ENCODE measurements at regions not wholly inside any gene's neighbourhood (a gene's known extent, or its start where the extent isn't known, plus 50 kb on each side); places are given as distances from the start of the nearest gene placed in this dataset.

- no peaks in the 10 kb centered on the region for H4K20me1 ChIP-seq (replicated peaks; ENCODE audit: insufficient read depth)
- Mint-ChIP-seq H3K9me3 (peaks cover 8% of the 10 kb centered on the region; the same call in 2 of the 3 replicates), H3K4me3 (no peak overlapping the region), H3K27me3 (ENCODE audit: insufficient read depth, low read depth, poor library complexity) (no peaks in the 10 kb centered on the region), H3K27ac (no peak overlapping the region), H3K36me3 (ENCODE audit: low read depth) (peaks cover 3% of the 10 kb centered on the region; the same call in 1 of the 3 replicates), H3K4me1 (peaks cover 2% of the 10 kb centered on the region; the same call in 2 of the 3 replicates)
- H3K27me3 ChIP-seq (ENCODE audit: insufficient read depth) = no peaks in the 10 kb centered on the region
- no peaks in the 10 kb centered on the region for H3K9me2 ChIP-seq (ENCODE audit: insufficient read depth)
- DNase-seq (ENCODE audit: low spot score) (no peak), ATAC-seq (no peak)
- H3K4me2 ChIP-seq = no peak overlapping the region
- TF ChIP-seq ZNF331 (CRISPR knock-in tag; IDR thresholded peaks at IDR 0.05; ENCODE audit: low read depth) (no peak), EZH2phosphoT487 (IDR thresholded peaks at IDR 0.05; ENCODE audit: unreplicated experiment) (no peak), CREB1 (CRISPR knock-in tag; IDR thresholded peaks at IDR 0.05; ENCODE audit: low read depth) (no peak), POLR2AphosphoS5 (IDR thresholded peaks at IDR 0.05; ENCODE audit: low read depth) (no peak), EZH2 (IDR thresholded peaks at IDR 0.05; ENCODE audit: low read depth, unreplicated experiment) (no peak), NANOG (IDR thresholded peaks at IDR 0.05; ENCODE audit: borderline replicate concordance) (no peak), JUNB (IDR thresholded peaks at IDR 0.05; ENCODE audit: unreplicated experiment) (no peak), STAT1 (IDR thresholded peaks at IDR 0.05; ENCODE audit: unreplicated experiment) (no peak), ZNF114 (CRISPR knock-in tag; IDR thresholded peaks at IDR 0.05) (no peak), ETS1 (IDR thresholded peaks at IDR 0.05) (no peak), CTCF (conservative IDR thresholded peaks at IDR 0.05; ENCODE audit: low read depth in 2 of 2) (no peak)
- TF ChIP-seq, protein P1, sequence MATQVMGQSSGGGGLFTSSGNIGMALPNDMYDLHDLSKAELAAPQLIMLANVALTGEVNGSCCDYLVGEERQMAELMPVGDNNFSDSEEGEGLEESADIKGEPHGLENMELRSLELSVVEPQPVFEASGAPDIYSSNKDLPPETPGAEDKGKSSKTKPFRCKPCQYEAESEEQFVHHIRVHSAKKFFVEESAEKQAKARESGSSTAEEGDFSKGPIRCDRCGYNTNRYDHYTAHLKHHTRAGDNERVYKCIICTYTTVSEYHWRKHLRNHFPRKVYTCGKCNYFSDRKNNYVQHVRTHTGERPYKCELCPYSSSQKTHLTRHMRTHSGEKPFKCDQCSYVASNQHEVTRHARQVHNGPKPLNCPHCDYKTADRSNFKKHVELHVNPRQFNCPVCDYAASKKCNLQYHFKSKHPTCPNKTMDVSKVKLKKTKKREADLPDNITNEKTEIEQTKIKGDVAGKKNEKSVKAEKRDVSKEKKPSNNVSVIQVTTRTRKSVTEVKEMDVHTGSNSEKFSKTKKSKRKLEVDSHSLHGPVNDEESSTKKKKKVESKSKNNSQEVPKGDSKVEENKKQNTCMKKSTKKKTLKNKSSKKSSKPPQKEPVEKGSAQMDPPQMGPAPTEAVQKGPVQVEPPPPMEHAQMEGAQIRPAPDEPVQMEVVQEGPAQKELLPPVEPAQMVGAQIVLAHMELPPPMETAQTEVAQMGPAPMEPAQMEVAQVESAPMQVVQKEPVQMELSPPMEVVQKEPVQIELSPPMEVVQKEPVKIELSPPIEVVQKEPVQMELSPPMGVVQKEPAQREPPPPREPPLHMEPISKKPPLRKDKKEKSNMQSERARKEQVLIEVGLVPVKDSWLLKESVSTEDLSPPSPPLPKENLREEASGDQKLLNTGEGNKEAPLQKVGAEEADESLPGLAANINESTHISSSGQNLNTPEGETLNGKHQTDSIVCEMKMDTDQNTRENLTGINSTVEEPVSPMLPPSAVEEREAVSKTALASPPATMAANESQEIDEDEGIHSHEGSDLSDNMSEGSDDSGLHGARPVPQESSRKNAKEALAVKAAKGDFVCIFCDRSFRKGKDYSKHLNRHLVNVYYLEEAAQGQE (IDR thresholded peaks at IDR 0.05; ENCODE audit: unreplicated experiment) = no peak
- TF ChIP-seq, protein P2, sequence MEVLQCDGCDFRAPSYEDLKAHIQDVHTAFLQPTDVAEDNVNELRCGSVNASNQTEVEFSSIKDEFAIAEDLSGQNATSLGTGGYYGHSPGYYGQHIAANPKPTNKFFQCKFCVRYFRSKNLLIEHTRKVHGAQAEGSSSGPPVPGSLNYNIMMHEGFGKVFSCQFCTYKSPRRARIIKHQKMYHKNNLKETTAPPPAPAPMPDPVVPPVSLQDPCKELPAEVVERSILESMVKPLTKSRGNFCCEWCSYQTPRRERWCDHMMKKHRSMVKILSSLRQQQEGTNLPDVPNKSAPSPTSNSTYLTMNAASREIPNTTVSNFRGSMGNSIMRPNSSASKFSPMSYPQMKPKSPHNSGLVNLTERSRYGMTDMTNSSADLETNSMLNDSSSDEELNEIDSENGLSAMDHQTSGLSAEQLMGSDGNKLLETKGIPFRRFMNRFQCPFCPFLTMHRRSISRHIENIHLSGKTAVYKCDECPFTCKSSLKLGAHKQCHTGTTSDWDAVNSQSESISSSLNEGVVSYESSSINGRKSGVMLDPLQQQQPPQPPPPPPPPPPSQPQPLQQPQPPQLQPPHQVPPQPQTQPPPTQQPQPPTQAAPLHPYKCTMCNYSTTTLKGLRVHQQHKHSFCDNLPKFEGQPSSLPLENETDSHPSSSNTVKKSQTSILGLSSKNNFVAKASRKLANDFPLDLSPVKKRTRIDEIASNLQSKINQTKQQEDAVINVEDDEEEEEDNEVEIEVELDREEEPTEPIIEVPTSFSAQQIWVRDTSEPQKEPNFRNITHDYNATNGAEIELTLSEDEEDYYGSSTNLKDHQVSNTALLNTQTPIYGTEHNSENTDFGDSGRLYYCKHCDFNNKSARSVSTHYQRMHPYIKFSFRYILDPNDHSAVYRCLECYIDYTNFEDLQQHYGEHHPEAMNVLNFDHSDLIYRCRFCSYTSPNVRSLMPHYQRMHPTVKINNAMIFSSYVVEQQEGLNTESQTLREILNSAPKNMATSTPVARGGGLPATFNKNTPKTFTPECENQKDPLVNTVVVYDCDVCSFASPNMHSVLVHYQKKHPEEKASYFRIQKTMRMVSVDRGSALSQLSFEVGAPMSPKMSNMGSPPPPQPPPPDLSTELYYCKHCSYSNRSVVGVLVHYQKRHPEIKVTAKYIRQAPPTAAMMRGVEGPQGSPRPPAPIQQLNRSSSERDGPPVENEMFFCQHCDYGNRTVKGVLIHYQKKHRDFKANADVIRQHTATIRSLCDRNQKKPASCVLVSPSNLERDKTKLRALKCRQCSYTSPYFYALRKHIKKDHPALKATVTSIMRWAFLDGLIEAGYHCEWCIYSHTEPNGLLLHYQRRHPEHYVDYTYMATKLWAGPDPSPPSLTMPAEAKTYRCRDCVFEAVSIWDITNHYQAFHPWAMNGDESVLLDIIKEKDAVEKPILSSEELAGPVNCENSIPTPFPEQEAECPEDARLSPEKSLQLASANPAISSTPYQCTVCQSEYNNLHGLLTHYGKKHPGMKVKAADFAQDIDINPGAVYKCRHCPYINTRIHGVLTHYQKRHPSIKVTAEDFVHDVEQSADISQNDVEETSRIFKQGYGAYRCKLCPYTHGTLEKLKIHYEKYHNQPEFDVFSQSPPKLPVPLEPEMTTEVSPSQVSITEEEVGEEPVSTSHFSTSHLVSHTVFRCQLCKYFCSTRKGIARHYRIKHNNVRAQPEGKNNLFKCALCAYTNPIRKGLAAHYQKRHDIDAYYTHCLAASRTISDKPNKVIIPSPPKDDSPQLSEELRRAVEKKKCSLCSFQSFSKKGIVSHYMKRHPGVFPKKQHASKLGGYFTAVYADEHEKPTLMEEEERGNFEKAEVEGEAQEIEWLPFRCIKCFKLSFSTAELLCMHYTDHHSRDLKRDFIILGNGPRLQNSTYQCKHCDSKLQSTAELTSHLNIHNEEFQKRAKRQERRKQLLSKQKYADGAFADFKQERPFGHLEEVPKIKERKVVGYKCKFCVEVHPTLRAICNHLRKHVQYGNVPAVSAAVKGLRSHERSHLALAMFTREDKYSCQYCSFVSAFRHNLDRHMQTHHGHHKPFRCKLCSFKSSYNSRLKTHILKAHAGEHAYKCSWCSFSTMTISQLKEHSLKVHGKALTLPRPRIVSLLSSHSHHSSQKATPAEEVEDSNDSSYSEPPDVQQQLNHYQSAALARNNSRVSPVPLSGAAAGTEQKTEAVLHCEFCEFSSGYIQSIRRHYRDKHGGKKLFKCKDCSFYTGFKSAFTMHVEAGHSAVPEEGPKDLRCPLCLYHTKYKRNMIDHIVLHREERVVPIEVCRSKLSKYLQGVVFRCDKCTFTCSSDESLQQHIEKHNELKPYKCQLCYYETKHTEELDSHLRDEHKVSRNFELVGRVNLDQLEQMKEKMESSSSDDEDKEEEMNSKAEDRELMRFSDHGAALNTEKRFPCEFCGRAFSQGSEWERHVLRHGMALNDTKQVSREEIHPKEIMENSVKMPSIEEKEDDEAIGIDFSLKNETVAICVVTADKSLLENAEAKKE (CRISPR knock-in tag; IDR thresholded peaks at IDR 0.05) = no peak
- H3K4me3 ChIP-seq = no peak overlapping the region
- no peaks in the 10 kb centered on the region for H3K4me1 ChIP-seq (ENCODE audit: insufficient read depth)
- H3F3A ChIP-seq (replicated peaks; ENCODE audit: low read depth) = no peaks in the 10 kb centered on the region
- H3K79me2 ChIP-seq (replicated peaks; ENCODE audit: insufficient read depth) = no peaks in the 10 kb centered on the region
- peaks cover 5% of the 10 kb centered on the region; the same call in 1 of the 2 replicates for H3K36me3 ChIP-seq (ENCODE audit: insufficient read depth)
- no peak overlapping the region for H3K27ac ChIP-seq (ENCODE audit: low read depth)
- H2AFZ ChIP-seq = no peak overlapping the region
These were observed 339.9 kb upstream of the NCKAP5 start for GRCh38 chr2:133908171-133908570.

Data from GM23338 (cell line).